Uterus (tissue), 2 donors: ENCODE measurements at regions not wholly inside any gene's neighbourhood (a gene's known extent, or its start where the extent isn't known, plus 50 kb on each side); places are given as distances from the start of the nearest gene placed in this dataset.

Experiments used
- POLR2A ChIP-seq, 2 donors: fragments of 450-650 bp; IDR thresholded peaks; one replicate each; pipeline ENCODE4 v1.6.1; 2016; ENCODE audit warnings: antibody characterized with exemption in 2 of 2, mild to moderate bottlenecking in 1 of 2, moderate library complexity in 1 of 2
- TF ChIP-seq, protein P1 (sequence below), 4 experiments: fragments of 200-600 bp in 2 of 4; fragments of 450-650 bp in 2 of 4; sonication (generic) in 2 of 4; IDR thresholded peaks; one replicate each; pipeline ENCODE4 v1.5.1; 2016 to 2019; ENCODE audit warnings: antibody characterized with exemption in 4 of 4, mild to moderate bottlenecking in 2 of 4, moderate library complexity in 1 of 4

DNA sequence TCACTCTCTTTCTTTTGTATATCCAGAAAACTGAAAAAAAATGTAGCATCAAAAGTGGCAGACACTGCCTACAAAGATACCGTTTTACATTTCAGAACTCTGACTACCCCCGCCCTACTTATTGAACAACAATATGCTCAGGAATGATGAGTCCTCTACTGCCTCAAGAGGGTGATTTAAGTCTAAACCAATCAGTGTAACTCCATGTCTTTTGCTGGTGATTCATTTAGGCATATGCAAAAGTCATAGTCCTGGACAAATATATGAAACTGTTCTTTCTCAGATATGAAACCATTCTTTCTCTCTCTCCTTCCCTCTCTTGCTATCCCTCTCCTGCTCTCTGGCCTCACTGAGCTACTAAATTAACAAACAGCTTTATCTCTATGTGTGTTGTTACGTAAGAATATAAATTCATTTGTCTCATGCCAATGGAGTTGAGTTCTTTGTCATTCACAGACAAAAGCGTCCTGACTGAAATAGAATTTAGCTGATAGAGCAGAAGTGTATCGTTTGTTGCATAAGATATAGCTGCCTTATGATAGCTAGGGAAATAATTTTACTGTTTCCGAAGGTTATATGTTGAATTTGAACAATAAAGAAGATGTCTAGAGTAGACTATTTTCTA is 133.7 kb upstream of the OSTN start:
- TF ChIP-seq, protein P1, sequence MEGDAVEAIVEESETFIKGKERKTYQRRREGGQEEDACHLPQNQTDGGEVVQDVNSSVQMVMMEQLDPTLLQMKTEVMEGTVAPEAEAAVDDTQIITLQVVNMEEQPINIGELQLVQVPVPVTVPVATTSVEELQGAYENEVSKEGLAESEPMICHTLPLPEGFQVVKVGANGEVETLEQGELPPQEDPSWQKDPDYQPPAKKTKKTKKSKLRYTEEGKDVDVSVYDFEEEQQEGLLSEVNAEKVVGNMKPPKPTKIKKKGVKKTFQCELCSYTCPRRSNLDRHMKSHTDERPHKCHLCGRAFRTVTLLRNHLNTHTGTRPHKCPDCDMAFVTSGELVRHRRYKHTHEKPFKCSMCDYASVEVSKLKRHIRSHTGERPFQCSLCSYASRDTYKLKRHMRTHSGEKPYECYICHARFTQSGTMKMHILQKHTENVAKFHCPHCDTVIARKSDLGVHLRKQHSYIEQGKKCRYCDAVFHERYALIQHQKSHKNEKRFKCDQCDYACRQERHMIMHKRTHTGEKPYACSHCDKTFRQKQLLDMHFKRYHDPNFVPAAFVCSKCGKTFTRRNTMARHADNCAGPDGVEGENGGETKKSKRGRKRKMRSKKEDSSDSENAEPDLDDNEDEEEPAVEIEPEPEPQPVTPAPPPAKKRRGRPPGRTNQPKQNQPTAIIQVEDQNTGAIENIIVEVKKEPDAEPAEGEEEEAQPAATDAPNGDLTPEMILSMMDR (IDR thresholded peaks at IDR 0.05), result no peak
- TF ChIP-seq POLR2A (IDR thresholded peaks at IDR 0.05), result no peak
